ES-I3 (cell line): ENCODE measurements at regions not wholly inside any gene's neighbourhood (a gene's known extent, or its start where the extent isn't known, plus 50 kb on each side); places are given as distances from the start of the nearest gene placed in this dataset.

ENCODE experiments used
- H3K36me3 ChIP-seq: 2 replicates; pipeline ENCODE4 v1.6.1; 2013; ENCODE audit warnings: mild to moderate bottlenecking, low read length, control low read depth, moderate library complexity; ENCODE audit not compliant: insufficient read depth
- H3K4me1 ChIP-seq: 2 replicates; pipeline ENCODE4 v1.6.1; 2013; ENCODE audit warnings: mild to moderate bottlenecking, control low read depth, low read length; ENCODE audit not compliant: insufficient read depth
- H3K9ac ChIP-seq: 2 replicates; pipeline ENCODE4 v1.6.1; 2013; ENCODE audit warnings: low read depth, mild to moderate bottlenecking, low read length, moderate library complexity
- H3K9me3 ChIP-seq: 2 replicates; pipeline ENCODE4 v1.6.1; 2013; ENCODE audit warnings: mild to moderate bottlenecking, low read length, moderate library complexity; ENCODE audit not compliant: control insufficient read depth, insufficient read depth

- Histone ChIP-seq H3K4me1 (no peaks in the 10 kb centered on the region), H3K9me3 (no peaks in the 10 kb centered on the region), H3K36me3 (no peaks in the 10 kb centered on the region), H3K9ac (no peak overlapping the region)
These were observed 143.1 kb upstream of the CHRNA7 start for GRCh38 chr15:31887246-31887645.

GRCh38 chr15:31892513-31892912 lies 137.8 kb upstream of the CHRNA7 start:
- Histone ChIP-seq H3K9me3 (peaks cover 5% of the 10 kb centered on the region), H3K4me1 (no peaks in the 10 kb centered on the region), H3K9ac (no peak overlapping the region), H3K36me3 (no peaks in the 10 kb centered on the region)

GRCh38 chr15:31893780-31894179 lies 136.5 kb upstream of the CHRNA7 start:
- no peak overlapping the region for H3K9ac ChIP-seq
- H3K4me1 ChIP-seq: no peaks in the 10 kb centered on the region
- H3K36me3 ChIP-seq: no peaks in the 10 kb centered on the region
- H3K9me3 ChIP-seq: peaks cover 7% of the 10 kb centered on the region

GRCh38 chr15:31897746-31898145 lies 132.6 kb upstream of the CHRNA7 start:
- Histone ChIP-seq H3K9me3 (peaks cover 7% of the 10 kb centered on the region), H3K36me3 (no peaks in the 10 kb centered on the region), H3K4me1 (no peaks in the 10 kb centered on the region), H3K9ac (no peak overlapping the region)

- no peaks in the 10 kb centered on the region for H3K36me3 ChIP-seq
- peaks cover 7% of the 10 kb centered on the region for H3K9me3 ChIP-seq
- no peak overlapping the region for H3K9ac ChIP-seq
- H3K4me1 ChIP-seq: peaks cover 13% of the 10 kb centered on the region
These were observed 128.8 kb upstream of the CHRNA7 start for GRCh38 chr15:31901501-31901900.

GRCh38 chr15:31905054-31905453 lies 125.3 kb upstream of the CHRNA7 start:
- peaks cover 13% of the 10 kb centered on the region for H3K4me1 ChIP-seq
- no peaks in the 10 kb centered on the region for H3K9me3 ChIP-seq
- no peak overlapping the region for H3K9ac ChIP-seq
- no peaks in the 10 kb centered on the region for H3K36me3 ChIP-seq

GRCh38 chr15:31925541-31925940 lies 104.8 kb upstream of the CHRNA7 start:
- Histone ChIP-seq H3K9me3 (peaks cover 3% of the 10 kb centered on the region; the same call in 1 of the 2 replicates), H3K4me1 (0 out of 2 replicates have a peak, but pooled peaks cover 4% of the 10 kb centered on the region), H3K9ac (no peak overlapping the region), H3K36me3 (no peaks in the 10 kb centered on the region)

GRCh38 chr15:31930967-31931366 lies 99.3 kb upstream of the CHRNA7 start:
- Histone ChIP-seq H3K4me1 (0 out of 2 replicates have a peak, but pooled peaks cover 10% of the 10 kb centered on the region), H3K9me3 (no peaks in the 10 kb centered on the region), H3K36me3 (no peaks in the 10 kb centered on the region), H3K9ac (no peak overlapping the region)

GRCh38 chr15:31932576-31932975 lies 97.7 kb upstream of the CHRNA7 start:
- Histone ChIP-seq H3K9ac (no peak overlapping the region), H3K4me1 (0 out of 2 replicates have a peak, but pooled peaks cover 10% of the 10 kb centered on the region), H3K36me3 (no peaks in the 10 kb centered on the region), H3K9me3 (no peaks in the 10 kb centered on the region)

GRCh38 chr15:31934821-31935220 lies 95.5 kb upstream of the CHRNA7 start:
- H3K4me1 ChIP-seq: 0 out of 2 replicates have a peak, but pooled peaks cover 5% of the 10 kb centered on the region
- no peaks in the 10 kb centered on the region for H3K36me3 ChIP-seq
- no peak overlapping the region for H3K9ac ChIP-seq
- H3K9me3 ChIP-seq: no peaks in the 10 kb centered on the region

- Histone ChIP-seq H3K36me3 (no peaks in the 10 kb centered on the region), H3K9ac (no peak overlapping the region), H3K4me1 (no peaks in the 10 kb centered on the region), H3K9me3 (no peaks in the 10 kb centered on the region; the same call in 1 of the 2 replicates)
These were observed 76.8 kb upstream of the CHRNA7 start for GRCh38 chr15:31953478-31953877.

- H3K9ac ChIP-seq: no peak overlapping the region
- H3K36me3 ChIP-seq: no peaks in the 10 kb centered on the region
- H3K9me3 ChIP-seq: peaks cover 2% of the 10 kb centered on the region; the same call in 1 of the 2 replicates
- H3K4me1 ChIP-seq: no peaks in the 10 kb centered on the region
These were observed 75.7 kb upstream of the CHRNA7 start for GRCh38 chr15:31954374-31955172.

- H3K9me3 ChIP-seq: peaks cover 6% of the 10 kb centered on the region; the same call in 1 of the 2 replicates
- H3K4me1 ChIP-seq: no peaks in the 10 kb centered on the region
- no peak overlapping the region for H3K9ac ChIP-seq
- no peaks in the 10 kb centered on the region for H3K36me3 ChIP-seq
These were observed 74.6 kb upstream of the CHRNA7 start for GRCh38 chr15:31955734-31956133.

GRCh38 chr15:31957581-31957980 lies 72.7 kb upstream of the CHRNA7 start:
- H3K9me3 ChIP-seq: peaks cover 6% of the 10 kb centered on the region; the same call in 1 of the 2 replicates
- no peaks in the 10 kb centered on the region for H3K4me1 ChIP-seq
- H3K9ac ChIP-seq: no peak overlapping the region
- no peaks in the 10 kb centered on the region for H3K36me3 ChIP-seq

GRCh38 chr15:31964586-31965307 lies 65.6 kb upstream of the CHRNA7 start:
- Histone ChIP-seq H3K4me1 (no peaks in the 10 kb centered on the region; the same call in 1 of the 2 replicates), H3K9me3 (0 out of 2 replicates have a peak, but pooled peaks cover 4% of the 10 kb centered on the region), H3K9ac (no peak overlapping the region), H3K36me3 (no peaks in the 10 kb centered on the region)
